NCI-H1694 treated with DMSO at 0.1 percent for 48 hours (cell line): ENCODE measurements at regions not wholly inside any gene's neighbourhood (a gene's known extent, or its start where the extent isn't known, plus 50 kb on each side); places are given as distances from the start of the nearest gene placed in this dataset.

Experiments
- DNase-seq: peaks from one replicate; lab custom pipeline; 2025; lab: John Stamatoyannopoulos, UW

- no peak for DNase-seq
Observed at GRCh38 chr5:50964746-50965653, 298.6 kb downstream of the PARP8 start.

DNA sequence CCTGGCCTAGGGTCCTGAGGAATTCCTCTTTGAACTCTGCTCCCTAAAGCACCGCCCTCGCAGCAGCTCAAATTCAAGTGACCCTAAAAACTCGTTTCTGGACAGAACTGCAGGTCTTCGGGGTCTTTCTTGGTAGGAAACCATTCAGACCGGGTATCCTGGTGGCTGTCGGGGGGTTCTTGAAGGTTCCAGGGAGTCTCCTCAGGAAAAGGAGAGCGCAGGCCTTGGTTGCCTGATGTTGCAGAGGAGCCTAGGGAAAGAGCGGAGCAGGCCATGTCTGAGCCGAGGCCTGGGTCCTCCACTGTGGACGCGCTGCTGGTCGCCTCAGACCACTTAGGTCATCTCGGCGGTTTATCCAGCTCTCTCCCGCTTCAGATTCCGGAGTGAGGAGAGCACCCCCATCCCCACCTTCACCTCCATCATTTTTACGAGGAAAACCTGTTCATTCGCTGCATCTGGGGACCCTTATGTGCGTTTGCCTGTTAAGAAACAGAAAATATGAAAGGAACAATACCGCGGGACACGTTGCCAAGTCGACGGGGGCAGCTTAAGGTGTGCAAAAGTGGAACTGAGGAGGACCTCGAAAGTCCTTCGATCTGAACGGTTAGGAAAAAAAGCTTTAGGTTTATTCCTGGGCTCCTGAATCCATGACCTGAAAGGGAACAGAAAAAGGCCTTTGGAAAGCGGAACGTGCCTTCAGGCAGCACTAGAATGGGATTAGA, 299.4 kb downstream of the PARP8 start:
- DNase-seq, result no peak

DNA sequence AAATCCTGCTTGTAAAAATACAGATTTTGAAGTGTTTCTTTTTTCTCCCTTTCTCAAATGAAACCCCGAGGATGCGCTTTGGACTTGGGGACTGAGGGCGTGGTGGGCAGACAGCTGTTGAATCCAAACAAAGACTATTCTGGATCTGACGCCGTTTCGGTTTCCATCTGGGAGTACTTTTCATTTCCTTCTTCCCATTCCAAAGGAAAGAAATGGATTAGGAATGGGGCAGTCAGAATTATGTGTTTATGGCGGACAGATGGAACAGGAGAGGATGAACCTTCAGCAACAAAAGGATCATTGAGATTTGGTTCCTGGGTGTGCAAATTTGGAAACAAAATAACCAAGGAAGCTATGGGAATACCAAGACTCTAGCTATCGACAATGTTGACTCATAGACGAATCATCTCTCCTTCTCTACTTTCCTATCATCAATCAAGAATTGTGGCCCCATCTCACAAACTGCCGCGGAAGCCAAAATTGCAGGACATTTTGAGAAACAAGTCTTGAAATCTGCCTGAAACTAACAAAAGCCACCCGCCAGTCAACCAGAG, 300.6 kb downstream of the PARP8 start:
- DNase-seq, result no peak

GRCh38 chr5:50967563-50968355, 301.3 kb downstream of the PARP8 start:
- DNase-seq, result no peak

GRCh38 chr5:50968356-50969149, 302.1 kb downstream of the PARP8 start:
- no peak for DNase-seq

DNA sequence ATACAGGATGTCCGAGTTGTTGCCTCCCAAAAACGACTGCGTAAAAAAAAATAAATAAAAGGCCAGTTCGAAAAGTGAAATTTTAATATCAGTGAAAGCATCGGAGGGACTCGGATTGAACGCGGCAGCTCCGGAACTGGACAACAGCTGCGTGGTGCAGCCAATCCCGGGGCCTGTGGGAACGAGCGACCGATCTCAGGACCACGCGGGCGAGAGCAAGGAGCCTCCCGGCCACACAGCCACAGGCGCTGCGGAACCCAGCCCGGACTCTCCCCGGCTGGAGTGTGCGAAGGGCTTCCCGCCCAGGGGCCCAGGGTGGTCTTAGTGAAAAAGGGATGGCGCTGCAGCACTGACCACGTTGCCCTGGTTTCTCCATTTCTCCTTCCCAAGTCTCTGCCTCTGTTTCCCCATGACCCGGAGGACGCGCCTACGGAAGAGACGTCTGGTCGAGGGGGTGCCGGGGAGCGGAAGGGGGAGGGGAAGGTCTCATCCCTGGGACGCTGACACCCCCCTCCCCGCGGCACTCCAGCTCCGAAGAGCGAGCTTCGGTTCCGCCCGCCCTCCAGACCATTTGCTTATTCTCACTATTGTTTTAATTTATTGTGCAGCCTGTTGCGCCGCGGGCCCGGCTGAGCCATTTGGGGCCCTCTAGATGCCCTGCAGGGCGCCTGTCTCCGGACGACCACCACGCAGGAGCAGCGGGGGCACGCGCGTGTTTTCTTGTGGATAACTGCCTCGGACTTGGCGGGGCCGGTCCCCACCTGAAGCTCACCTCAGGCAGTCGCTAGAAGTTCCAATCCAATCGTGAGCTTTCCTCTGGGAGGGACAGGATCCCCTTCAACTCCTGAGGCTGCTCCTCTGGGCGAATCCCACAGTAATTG, 303.0 kb downstream of the PARP8 start:
- no peak for DNase-seq

GRCh38 chr5:50975840-50976239, 309.4 kb downstream of the PARP8 start:
- no peak for DNase-seq

DNA sequence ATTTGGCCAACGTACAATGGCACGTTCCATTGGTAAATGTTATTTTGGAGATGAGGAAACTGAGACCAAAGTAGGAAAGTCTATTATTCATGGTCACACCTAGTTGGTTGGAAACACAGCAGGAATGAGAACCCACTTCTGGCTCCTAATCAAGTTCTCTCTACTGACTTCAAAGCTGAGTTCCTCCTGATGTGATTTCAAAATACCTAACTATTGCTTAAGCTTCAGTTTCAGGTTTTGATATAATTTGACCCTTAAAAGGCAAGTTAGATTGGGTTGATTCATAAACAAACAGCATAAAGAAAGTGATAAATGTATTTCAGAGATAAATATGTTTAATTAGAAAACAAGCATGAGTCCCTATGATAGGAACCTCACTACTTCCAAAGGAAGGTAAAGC, 312.5 kb downstream of the PARP8 start:
- DNase-seq, result no peak

GRCh38 chr5:50984640-50985039, 318.2 kb downstream of the PARP8 start:
- DNase-seq, result no peak

DNA sequence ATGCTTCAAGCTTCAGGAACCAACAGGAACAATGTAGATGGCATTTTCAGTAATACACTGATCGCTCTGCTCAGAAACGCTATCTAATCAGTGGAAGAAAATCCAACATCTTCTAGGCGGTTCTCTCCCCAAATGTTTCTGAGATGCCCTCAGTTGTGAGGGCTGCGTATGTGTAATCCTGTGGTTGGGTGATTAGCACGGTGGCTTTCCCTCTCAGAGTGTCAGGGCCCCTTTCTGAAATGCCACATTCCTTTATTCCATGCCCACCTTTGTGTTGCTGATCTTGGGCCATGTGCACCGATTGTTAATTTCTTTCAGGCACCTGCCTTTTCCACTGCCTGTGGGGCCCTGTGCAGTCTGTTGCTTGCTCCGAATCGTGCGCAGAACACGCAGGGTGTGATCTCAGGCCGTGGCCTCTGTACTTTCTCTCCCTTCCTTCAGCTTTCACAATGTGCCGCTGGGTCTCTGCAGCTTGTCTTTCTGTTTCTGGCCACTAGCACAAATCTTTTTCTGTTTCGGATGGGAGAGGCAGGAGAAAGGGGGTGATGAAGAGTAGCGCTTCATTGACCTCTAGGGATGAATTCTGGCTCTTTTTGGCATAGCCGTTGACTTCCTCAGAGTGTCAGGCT, 324.0 kb downstream of the PARP8 start:
- no peak for DNase-seq

- no peak for DNase-seq
Observed at GRCh38 chr5:50995285-50995942, 329.0 kb downstream of the PARP8 start.

DNA sequence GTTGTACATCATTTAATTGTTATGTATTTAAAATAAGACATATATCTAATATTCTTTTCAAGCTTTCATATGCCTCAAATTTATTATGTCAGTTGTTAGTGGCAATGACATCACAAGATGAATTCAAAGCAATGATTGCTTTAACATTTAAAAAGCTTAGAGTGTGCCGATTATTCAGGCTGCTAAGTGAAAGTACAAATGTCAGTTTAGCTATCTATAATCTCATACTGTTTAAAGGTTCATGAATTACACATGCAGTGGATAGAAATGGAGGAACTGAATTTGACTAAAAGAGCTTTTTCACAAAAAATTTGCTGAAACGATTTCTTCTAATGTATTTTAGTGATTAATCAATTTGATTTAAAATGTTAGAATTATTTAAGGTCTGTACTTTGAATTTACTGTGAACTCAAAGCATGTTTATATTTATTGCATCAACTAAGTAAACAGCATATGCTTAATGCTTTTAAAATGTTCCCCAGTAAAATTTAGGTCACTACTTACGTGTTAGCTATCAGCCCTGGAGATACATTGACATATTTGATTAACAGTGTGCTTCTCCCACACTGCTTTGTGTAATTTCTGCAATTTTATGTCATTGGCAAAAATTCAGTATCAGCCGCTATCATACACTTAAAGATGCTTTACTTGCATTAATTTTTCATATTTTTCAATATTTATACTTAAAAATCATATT, 334.9 kb downstream of the PARP8 start:
- DNase-seq, result no peak

DNA sequence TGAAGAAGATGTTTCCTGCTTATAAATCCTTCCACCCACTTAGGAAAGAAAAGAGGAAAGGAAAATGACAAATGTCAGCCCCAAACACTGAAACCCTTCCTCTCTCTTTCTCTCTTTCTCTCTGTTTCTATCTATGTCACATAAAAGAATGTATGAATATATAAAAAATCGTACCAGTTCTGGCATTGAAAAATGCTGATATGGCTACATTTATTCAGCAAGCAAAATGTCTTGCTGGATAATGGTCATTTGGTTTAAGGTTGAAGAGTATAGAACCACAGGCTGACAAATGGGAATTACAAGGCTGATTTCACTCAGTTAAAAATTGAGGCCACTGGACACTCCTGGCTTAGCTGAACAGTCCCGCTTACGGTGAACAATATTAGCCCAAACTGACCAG, 335.9 kb downstream of the PARP8 start:
- DNase-seq, result no peak

DNA sequence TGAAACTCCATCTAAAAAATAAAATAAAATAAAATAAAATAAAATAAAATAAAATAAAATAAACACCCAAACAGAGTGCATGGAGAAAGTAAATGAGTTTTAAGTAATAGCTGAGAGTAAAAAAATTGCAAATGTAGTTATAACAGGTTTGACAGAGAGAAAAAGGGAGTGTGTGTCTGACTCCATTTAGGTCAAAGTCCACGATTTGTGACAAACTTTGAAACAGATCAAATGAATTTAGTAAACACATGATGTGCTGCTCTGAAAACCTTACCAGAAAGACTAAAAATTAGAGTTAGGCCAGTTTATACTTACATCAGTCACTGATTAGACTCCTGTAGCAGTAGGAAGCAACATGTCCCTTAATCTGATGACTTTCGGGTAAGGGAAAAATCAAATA, 346.6 kb downstream of the PARP8 start:
- no peak for DNase-seq

DNA sequence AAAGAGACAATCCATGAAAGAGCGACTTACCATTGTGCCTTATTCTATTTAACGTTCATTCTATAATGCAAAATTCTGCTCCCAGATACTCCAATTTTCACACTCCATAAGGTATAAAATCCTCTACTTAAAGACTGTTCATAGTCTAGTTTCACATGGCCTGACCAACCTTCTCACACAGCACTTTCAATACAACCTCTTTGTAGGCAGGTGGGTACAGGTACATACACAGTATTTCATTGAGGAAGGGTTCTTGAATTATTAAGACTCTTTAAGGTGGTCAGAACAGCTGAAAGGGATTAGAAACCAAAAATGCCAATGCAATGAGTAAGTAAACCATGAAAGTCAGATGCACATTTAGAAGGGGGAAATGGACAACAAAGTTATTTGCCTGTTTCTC, 352.0 kb downstream of the PARP8 start:
- no peak for DNase-seq

DNA sequence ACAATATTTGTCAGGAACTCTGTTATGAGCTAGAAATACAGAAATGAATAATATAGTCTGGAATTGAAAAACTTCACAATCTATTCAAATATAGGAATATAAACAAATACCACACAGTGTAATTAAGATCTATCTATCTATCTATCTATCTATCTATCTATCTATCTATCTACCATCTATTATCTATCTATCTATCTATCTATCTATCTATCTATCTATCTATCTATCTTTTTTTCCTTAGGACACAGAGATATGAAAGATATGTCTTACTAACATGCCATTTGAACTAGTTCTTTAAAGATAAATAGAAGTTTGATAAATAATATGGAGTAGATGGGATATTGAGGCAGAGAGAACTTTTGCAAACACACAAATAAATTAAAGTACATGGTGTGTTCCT, 357.8 kb downstream of the PARP8 start:
- DNase-seq, result no peak

- no peak for DNase-seq
Observed at GRCh38 chr5:51027271-51027670, 356.0 kb upstream of the ISL1 start.

GRCh38 chr5:51028394-51028793, 354.9 kb upstream of the ISL1 start:
- no peak for DNase-seq

DNA sequence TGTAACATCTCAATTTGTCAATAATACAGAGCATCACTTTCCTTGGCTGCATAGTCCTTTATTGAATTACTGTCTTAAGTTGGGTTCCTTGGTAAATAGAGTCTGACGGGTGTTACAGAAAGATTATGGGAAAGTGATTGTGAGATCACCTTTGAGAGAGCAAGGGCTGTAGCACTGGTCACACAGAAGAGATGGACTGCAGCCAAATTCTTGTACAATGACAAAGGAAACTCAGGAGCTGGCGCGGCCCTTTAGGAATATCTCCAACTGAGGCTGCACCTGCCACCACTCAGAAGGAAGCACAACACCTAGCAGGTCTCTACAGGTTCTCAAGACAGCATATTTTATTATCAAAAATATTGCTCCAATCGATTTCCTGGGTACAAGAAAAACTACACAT, 350.0 kb upstream of the ISL1 start:
- DNase-seq, result no peak
